HEK293T (cell line): ENCODE measurements at regions not wholly inside any gene's neighbourhood (a gene's known extent, or its start where the extent isn't known, plus 50 kb on each side); places are given as distances from the start of the nearest gene placed in this dataset.
"Not testable (repeated sequence)": the region's sequence is repeated elsewhere in the genome, so short reads cannot be mapped to it uniquely, and the experiment has no call there.

Source experiments
- BHLHE40 ChIP-seq: fragments of 450-650 bp; IDR thresholded peaks from 2 replicates; pipeline ENCODE4 v1.6.1; 2016; ENCODE audit warnings: mild to moderate bottlenecking, moderate library complexity, borderline replicate concordance
- CTBP1 ChIP-seq: fragments of 450-650 bp; IDR thresholded peaks from 2 replicates; pipeline ENCODE4 v1.6.1; 2016; ENCODE audit warnings: borderline replicate concordance
- FOXK2 ChIP-seq: fragments of 450-650 bp; IDR thresholded peaks from 2 replicates; pipeline ENCODE4 v1.6.1; 2016; ENCODE audit warnings: mild to moderate bottlenecking
- HDGF ChIP-seq: fragments of 450-650 bp; IDR thresholded peaks from 2 replicates; pipeline ENCODE4 v1.6.1; 2017; ENCODE audit warnings: antibody characterized with exemption, borderline replicate concordance
- LEF1 ChIP-seq: fragments of 450-650 bp; IDR thresholded peaks from 2 replicates; pipeline ENCODE4 v1.6.1; 2017; ENCODE audit warnings: mild to moderate bottlenecking, borderline replicate concordance
- SP1 ChIP-seq: fragments of 450-650 bp; IDR thresholded peaks from 2 replicates; pipeline ENCODE4 v1.6.1; 2017
- ZNF384 ChIP-seq: fragments of 450-650 bp; IDR thresholded peaks from 2 replicates; pipeline ENCODE4 v1.6.1; 2016
- TF ChIP-seq, protein P1 (sequence below): fragments of 450-650 bp; IDR thresholded peaks from 2 replicates; pipeline ENCODE4 v1.6.1; 2016

GRCh38 chr3:177271811-177272501 is 74.7 kb upstream of the TBL1XR1 start:
- TF ChIP-seq FOXK2, HDGF, LEF1, CTBP1, SP1, ZNF384, BHLHE40: not testable (repeated sequence)
- TF ChIP-seq, protein P1, sequence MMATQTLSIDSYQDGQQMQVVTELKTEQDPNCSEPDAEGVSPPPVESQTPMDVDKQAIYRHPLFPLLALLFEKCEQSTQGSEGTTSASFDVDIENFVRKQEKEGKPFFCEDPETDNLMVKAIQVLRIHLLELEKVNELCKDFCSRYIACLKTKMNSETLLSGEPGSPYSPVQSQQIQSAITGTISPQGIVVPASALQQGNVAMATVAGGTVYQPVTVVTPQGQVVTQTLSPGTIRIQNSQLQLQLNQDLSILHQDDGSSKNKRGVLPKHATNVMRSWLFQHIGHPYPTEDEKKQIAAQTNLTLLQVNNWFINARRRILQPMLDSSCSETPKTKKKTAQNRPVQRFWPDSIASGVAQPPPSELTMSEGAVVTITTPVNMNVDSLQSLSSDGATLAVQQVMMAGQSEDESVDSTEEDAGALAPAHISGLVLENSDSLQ: not testable (repeated sequence)
